ENCODE measurements at regions not wholly inside any gene's neighbourhood (a gene's known extent, or its start where the extent isn't known, plus 50 kb on each side); places are given as distances from the start of the nearest gene placed in this dataset.

GRCh38 chr1:18009055-18009454 is 98.5 kb upstream of the IGSF21 start:
- Mint-ChIP-seq H3K36me3 (no peaks in the 10 kb centered on the region), H3K27ac (no peak overlapping the region), H3K4me3 (no peak overlapping the region), H3K27me3 (ENCODE audit: low read depth in 3 of 3) (peaks cover 5 to 17% (median 10%) of the 10 kb centered on the region in 3 donors), H3K4me1 (no peaks in the 10 kb centered on the region), H3K9me3 (peaks cover 0 to 4% (median 0%) of the 10 kb centered on the region in 7 donors)
- no peaks in the 10 kb centered on the region for H3K4me1 ChIP-seq (ENCODE audit: control insufficient read depth in 1 of 2, insufficient read depth in 2 of 2, low read length in 2 of 2)
- 33% methylated on average over 3 of the region's 6 CpGs for WGBS (ENCODE audit: insufficient coverage)
- no peak overlapping the region for H3K4me2 ChIP-seq (replicated peaks; ENCODE audit: extremely low read depth, low read length, poor library complexity, severe bottlenecking)
- H3K36me3 ChIP-seq (replicated peaks in 1 of 2; ENCODE audit: control insufficient read depth in 1 of 2, insufficient read depth in 2 of 2, low read length in 2 of 2), result no peaks in the 10 kb centered on the region
- peaks cover 0 to 3% of the 10 kb centered on the region in 2 donors for H3K27me3 ChIP-seq (ENCODE audit: control insufficient read depth in 2 of 2, insufficient read depth in 2 of 2, low read length in 2 of 2)
- H3K79me2 ChIP-seq (ENCODE audit: insufficient read depth, low read length), result no peaks in the 10 kb centered on the region
- H3K9me3 ChIP-seq (replicated peaks in 1 of 2; ENCODE audit: control insufficient read depth in 1 of 2, insufficient read depth in 1 of 2, low read length in 2 of 2), result no peaks in the 10 kb centered on the region
- H4K20me1 ChIP-seq (ENCODE audit: insufficient read depth, low read length), result no peaks in the 10 kb centered on the region
- H3K9ac ChIP-seq (ENCODE audit: insufficient read depth, low read length, poor library complexity, severe bottlenecking), result no peak overlapping the region
- no peak overlapping the region for H3K27ac ChIP-seq (ENCODE audit: low read depth in 1 of 2, low read length in 2 of 2)
- H2AFZ ChIP-seq (ENCODE audit: insufficient read depth, low read depth, low read length, poor library complexity, severe bottlenecking), result no peak overlapping the region
- no peak for DNase-seq
- no peak overlapping the region for H3K4me3 ChIP-seq (replicated peaks in 1 of 3; ENCODE audit: low read depth in 2 of 3, low read length in 3 of 3)
- no peak for TF ChIP-seq CTCF (IDR thresholded peaks at IDR 0.05)
- intact Hi-C loops (cut with micrococcal nuclease), result no loop called here

GRCh38 chr1:18009478-18009961 is 98.1 kb upstream of the IGSF21 start:
- H3K4me1 ChIP-seq (ENCODE audit: control insufficient read depth in 1 of 2, insufficient read depth in 2 of 2, low read length in 2 of 2), result no peaks in the 10 kb centered on the region
- Mint-ChIP-seq H3K36me3 (no peaks in the 10 kb centered on the region), H3K27me3 (ENCODE audit: low read depth in 3 of 3) (peaks cover 8 to 19% (median 10%) of the 10 kb centered on the region in 3 donors), H3K4me1 (no peaks in the 10 kb centered on the region), H3K4me3 (no peak overlapping the region), H3K9me3 (peaks cover 0 to 4% (median 1%) of the 10 kb centered on the region in 7 donors), H3K27ac (no peak overlapping the region)
- peaks cover 0 to 3% of the 10 kb centered on the region in 2 donors for H3K27me3 ChIP-seq (ENCODE audit: control insufficient read depth in 2 of 2, insufficient read depth in 2 of 2, low read length in 2 of 2)
- H3K79me2 ChIP-seq (ENCODE audit: insufficient read depth, low read length), result no peaks in the 10 kb centered on the region
- H4K20me1 ChIP-seq (ENCODE audit: insufficient read depth, low read length), result no peaks in the 10 kb centered on the region
- H3K27ac ChIP-seq (ENCODE audit: low read depth in 1 of 2, low read length in 2 of 2), result no peak overlapping the region
- H3K9me3 ChIP-seq (replicated peaks in 1 of 2; ENCODE audit: control insufficient read depth in 1 of 2, insufficient read depth in 1 of 2, low read length in 2 of 2), result no peaks in the 10 kb centered on the region
- no peaks in the 10 kb centered on the region for H3K36me3 ChIP-seq (replicated peaks in 1 of 2; ENCODE audit: control insufficient read depth in 1 of 2, insufficient read depth in 2 of 2, low read length in 2 of 2)
- H3K4me3 ChIP-seq (replicated peaks in 1 of 3; ENCODE audit: low read depth in 2 of 3, low read length in 3 of 3), result no peak overlapping the region
- DNase-seq, result no peak
- 8% methylated on average over 4 of the region's 8 CpGs for WGBS (ENCODE audit: insufficient coverage)
- H3K4me2 ChIP-seq (replicated peaks; ENCODE audit: extremely low read depth, low read length, poor library complexity, severe bottlenecking), result no peak overlapping the region
- no peak for TF ChIP-seq CTCF (IDR thresholded peaks at IDR 0.05)
- H3K9ac ChIP-seq (ENCODE audit: insufficient read depth, low read length, poor library complexity, severe bottlenecking), result no peak overlapping the region
- intact Hi-C loops (cut with micrococcal nuclease), result no loop called here
- H2AFZ ChIP-seq (ENCODE audit: insufficient read depth, low read depth, low read length, poor library complexity, severe bottlenecking), result no peak overlapping the region

All from CD14-positive monocyte (primary cell).